ENCODE measurements at regions not wholly inside any gene's neighbourhood (a gene's known extent, or its start where the extent isn't known, plus 50 kb on each side); places are given as distances from the start of the nearest gene placed in this dataset.

DNA sequence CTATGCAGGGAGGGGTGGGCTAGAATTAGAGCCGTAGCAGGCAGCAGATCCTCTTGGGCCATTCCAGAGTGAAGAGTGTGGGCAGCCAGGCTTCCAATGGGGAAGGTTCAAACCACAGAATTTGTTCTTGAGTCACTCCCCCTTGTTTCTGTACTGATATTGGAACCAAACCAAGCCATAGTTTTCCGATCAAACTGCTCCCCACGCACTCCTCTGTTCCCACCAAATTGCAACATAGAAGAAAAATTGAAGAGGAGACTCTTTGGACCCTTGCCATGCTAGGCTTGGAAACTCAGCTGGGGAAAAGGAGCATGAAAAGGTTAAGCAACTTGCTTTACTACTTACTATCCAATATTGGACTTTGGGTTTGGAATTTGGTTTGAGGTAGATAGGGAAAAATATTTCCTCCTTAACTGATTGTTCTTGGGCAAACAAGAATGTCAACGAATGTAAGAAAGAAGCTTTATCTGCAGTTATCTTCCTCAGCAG is 165.8 kb upstream of the NR3C1 start:
- TF ChIP-seq CTCF (IDR thresholded peaks at IDR 0.05) = no peak
- no peak for TF ChIP-seq POLR2AphosphoS5 (IDR thresholded peaks at IDR 0.05)

All from gastroesophageal sphincter (tissue), 3 donors.